Spleen (tissue), 7 donors: ENCODE measurements at regions not wholly inside any gene's neighbourhood (a gene's known extent, or its start where the extent isn't known, plus 50 kb on each side); places are given as distances from the start of the nearest gene placed in this dataset.

Experiments used
- POLR2A ChIP-seq, 3 donors: fragments of 450-650 bp; IDR thresholded peaks; one replicate each; pipeline ENCODE4 v1.5.1; 2017; ENCODE audit warnings: antibody characterized with exemption in 3 of 3, mild to moderate bottlenecking in 1 of 3
- TF ChIP-seq, protein P1 (sequence below), 11 experiments: fragments of 200-600 bp in 7 of 11; fragments of 450-650 bp in 4 of 11; sonication (generic) in 4 of 11; IDR thresholded peaks in 8 of 11; conservative IDR thresholded peaks in 3 of 11; 1 replicate in 7 of 11; 2 replicates in 4 of 11; pipeline versions ENCODE4 v1.4.0 to v1.8.0; 2016 to 2021; ENCODE audit warnings: antibody characterized with exemption in 11 of 11, inconsistent platforms in 4 of 11, mild to moderate bottlenecking in 1 of 11
- donor health status: DM: no; HTN: no; CAD: no; lungs with moderate emphysema.
- donor health status: DM: no; HTN: no; CAD: no.
- donor health status: DM: no; HTN: no; CAD: no.

DNA sequence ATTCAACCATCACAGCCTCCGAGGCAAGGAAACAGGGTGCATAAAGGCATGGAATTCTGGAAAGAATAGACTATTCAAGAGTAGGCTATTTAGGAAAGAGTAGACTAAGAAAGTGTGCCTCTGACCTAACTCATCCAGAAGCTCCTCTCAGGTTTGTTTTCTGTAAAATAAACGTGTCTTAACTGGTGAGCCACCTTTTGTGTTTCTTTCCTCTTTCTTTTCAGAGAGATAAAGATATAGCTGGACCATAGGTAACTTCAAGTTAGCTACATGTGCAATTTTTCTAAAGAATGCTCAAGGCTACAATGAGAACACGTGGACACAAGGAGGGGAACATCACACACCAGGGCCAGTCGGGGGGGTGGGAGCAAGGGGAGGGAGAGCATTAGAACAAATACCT is 577.0 kb downstream of the TYW1 start:
- TF ChIP-seq, protein P1, sequence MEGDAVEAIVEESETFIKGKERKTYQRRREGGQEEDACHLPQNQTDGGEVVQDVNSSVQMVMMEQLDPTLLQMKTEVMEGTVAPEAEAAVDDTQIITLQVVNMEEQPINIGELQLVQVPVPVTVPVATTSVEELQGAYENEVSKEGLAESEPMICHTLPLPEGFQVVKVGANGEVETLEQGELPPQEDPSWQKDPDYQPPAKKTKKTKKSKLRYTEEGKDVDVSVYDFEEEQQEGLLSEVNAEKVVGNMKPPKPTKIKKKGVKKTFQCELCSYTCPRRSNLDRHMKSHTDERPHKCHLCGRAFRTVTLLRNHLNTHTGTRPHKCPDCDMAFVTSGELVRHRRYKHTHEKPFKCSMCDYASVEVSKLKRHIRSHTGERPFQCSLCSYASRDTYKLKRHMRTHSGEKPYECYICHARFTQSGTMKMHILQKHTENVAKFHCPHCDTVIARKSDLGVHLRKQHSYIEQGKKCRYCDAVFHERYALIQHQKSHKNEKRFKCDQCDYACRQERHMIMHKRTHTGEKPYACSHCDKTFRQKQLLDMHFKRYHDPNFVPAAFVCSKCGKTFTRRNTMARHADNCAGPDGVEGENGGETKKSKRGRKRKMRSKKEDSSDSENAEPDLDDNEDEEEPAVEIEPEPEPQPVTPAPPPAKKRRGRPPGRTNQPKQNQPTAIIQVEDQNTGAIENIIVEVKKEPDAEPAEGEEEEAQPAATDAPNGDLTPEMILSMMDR (IDR thresholded peaks at IDR 0.05 in 8 of 11, conservative IDR thresholded peaks at IDR 0.05 in 3 of 11), result no peak
- no peak for TF ChIP-seq POLR2A (IDR thresholded peaks at IDR 0.05)
